Muscle of leg (tissue), 3 donors: ENCODE measurements at regions not wholly inside any gene's neighbourhood (a gene's known extent, or its start where the extent isn't known, plus 50 kb on each side); places are given as distances from the start of the nearest gene placed in this dataset.
A peak's percentile ranks its signal among the peaks of the same experiment; 100 is the strongest.

Source experiments
- DNase-seq: peaks from one replicate; pipeline ENCODE4 v3.0.0; 2013
- H3K27ac ChIP-seq: one replicate; pipeline ENCODE4 v1.5.1; 2013; ENCODE audit warnings: mild to moderate bottlenecking, low read length, control low read depth
- H3K27me3 ChIP-seq: one replicate; pipeline ENCODE4 v1.6.1; 2013; ENCODE audit warnings: low read length; ENCODE audit not compliant: control insufficient read depth, insufficient read depth
- H3K36me3 ChIP-seq: one replicate; pipeline ENCODE4 v1.6.1; 2013; ENCODE audit warnings: low read length; ENCODE audit not compliant: control insufficient read depth, insufficient read depth
- H3K4me1 ChIP-seq: one replicate; pipeline ENCODE4 v1.6.1; 2013; ENCODE audit warnings: low read length; ENCODE audit not compliant: control insufficient read depth, insufficient read depth
- H3K4me3 ChIP-seq: one replicate; pipeline ENCODE4 v1.5.1; 2013; ENCODE audit warnings: low read length, control low read depth
- H3K9me3 ChIP-seq: replicated peaks from 2 replicates; pipeline ENCODE4 v1.6.1; 2013; ENCODE audit warnings: low read depth, low read length; ENCODE audit not compliant: control insufficient read depth
- WGBS: methylation state at CpG from one replicate; pipeline ENCODE4 v1.1.5; 2013; ENCODE audit warnings: missing lambda C conversion rate; ENCODE audit not compliant: insufficient coverage; 5-methylcytosine and 5-hydroxymethylcytosine counted together

GRCh38 chr20:6265204-6265904 is 142.5 kb upstream of the FERMT1 start:
- 62% methylated on average over 2 of the region's 10 CpGs for WGBS
- Histone ChIP-seq H3K4me1 (no peaks in the 10 kb centered on the region), H3K27me3 (no peaks in the 10 kb centered on the region), H3K4me3 (no peak overlapping the region), H3K9me3 (no peaks in the 10 kb centered on the region), H3K36me3 (no peaks in the 10 kb centered on the region), H3K27ac (peak overlapping the region; percentile 13)
- peak; percentile 89 for DNase-seq

- no peaks in the 10 kb centered on the region for H3K9me3 ChIP-seq
- no CpG with 5 or more reads among the region's 2 CpGs for WGBS
- H3K27ac ChIP-seq = no peak overlapping the region
- H3K4me3 ChIP-seq = no peak overlapping the region
- no peaks in the 10 kb centered on the region for H3K27me3 ChIP-seq
- no peaks in the 10 kb centered on the region for H3K4me1 ChIP-seq
- no peaks in the 10 kb centered on the region for H3K36me3 ChIP-seq
- DNase-seq = no peak
Observed at GRCh38 chr20:6253396-6253795, 130.6 kb upstream of the FERMT1 start.

GRCh38 chr20:6245436-6245835 is 122.6 kb upstream of the FERMT1 start:
- WGBS = 87% methylated on average over 3 of the region's 4 CpGs

DNA sequence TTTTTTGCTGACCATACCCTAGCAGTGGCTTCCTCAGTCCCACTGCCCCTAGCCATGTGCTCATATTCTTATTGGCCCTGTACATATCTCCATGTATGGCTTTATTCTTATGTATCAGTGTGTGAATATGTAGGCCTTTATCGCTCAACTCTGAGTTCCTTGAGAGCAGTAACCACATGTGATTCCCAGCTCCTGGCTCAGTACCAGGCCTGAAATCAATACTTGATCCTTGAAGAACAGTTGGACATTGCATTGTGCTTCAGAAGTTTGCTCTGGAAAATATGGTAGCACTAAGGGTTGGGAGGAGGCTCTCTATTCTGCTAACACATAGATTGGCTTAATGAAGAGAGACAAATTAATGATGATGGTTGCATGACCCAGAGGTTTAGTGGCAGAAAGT is 118.8 kb upstream of the FERMT1 start:
- H3K9me3 ChIP-seq = no peaks in the 10 kb centered on the region

More at GRCh38 chr20:6245436-6245835, 122.6 kb upstream of the FERMT1 start:
- no peaks in the 10 kb centered on the region for H3K36me3 ChIP-seq
- no peak for DNase-seq
- no peak overlapping the region for H3K27ac ChIP-seq
- no peaks in the 10 kb centered on the region for H3K9me3 ChIP-seq
- H3K4me3 ChIP-seq = no peak overlapping the region
- no peaks in the 10 kb centered on the region for H3K4me1 ChIP-seq
- H3K27me3 ChIP-seq = no peaks in the 10 kb centered on the region

DNA sequence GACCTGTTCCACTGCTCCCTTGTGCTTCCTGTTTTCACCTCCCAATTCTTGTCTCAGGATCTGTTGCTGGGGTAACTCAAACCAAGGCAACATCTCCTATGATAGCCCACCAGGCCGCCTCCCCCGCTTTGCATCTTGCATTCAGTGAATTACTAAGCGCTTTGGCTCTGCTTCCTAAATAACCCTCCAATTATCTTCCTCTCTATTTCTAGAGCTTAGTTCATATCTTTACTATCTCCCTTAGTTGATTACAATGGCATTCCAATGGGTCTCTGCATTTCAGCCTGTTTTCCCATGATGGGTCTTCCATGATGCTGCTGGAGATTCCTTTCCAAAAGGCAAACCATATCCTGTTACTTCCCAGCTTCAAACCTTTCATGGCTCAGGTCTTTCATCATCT is 117.2 kb upstream of the FERMT1 start:
- Histone ChIP-seq H3K4me1 (no peaks in the 10 kb centered on the region), H3K27ac (no peak overlapping the region), H3K36me3 (no peaks in the 10 kb centered on the region), H3K9me3 (no peaks in the 10 kb centered on the region), H3K4me3 (no peak overlapping the region), H3K27me3 (no peaks in the 10 kb centered on the region)
- DNase-seq = no peak
- WGBS = 97% methylated on average over 3 of the region's 3 CpGs

More for the DNA sequence above, 118.8 kb upstream of the FERMT1 start:
- DNase-seq = no peak
- Histone ChIP-seq H3K27me3 (no peaks in the 10 kb centered on the region), H3K36me3 (no peaks in the 10 kb centered on the region), H3K4me3 (no peak overlapping the region), H3K27ac (no peak overlapping the region), H3K4me1 (no peaks in the 10 kb centered on the region)
- 100% methylated on average over 1 of the region's 1 CpG for WGBS

- Histone ChIP-seq H3K4me3 (no peak overlapping the region), H3K36me3 (no peaks in the 10 kb centered on the region), H3K9me3 (no peaks in the 10 kb centered on the region), H3K27ac (no peak overlapping the region), H3K27me3 (no peaks in the 10 kb centered on the region), H3K4me1 (no peaks in the 10 kb centered on the region)
- no CpG with 5 or more reads among the region's 6 CpGs for WGBS
- DNase-seq = no peak
Observed at GRCh38 chr20:6238421-6238820, 115.6 kb upstream of the FERMT1 start.

DNA sequence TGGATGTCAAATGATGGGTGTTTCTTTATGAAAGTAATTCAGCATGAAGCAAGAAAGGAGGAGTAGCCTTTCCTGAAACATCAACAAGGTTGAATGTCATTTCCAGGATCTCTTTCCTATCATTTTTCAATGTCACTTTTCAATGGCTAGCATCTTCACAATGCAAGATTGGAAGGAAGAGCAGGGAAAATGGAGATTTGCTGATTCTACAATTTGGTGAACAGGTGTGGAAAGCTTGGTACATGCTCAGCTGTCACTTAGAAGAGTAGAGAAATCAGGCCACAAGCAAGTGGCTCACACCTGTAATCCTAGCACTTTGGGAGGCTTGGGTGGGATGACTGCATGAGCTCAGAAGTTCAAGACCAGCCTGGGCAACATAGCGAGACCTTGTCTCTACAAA is 112.7 kb upstream of the FERMT1 start:
- H3K9me3 ChIP-seq = no peaks in the 10 kb centered on the region
- no peaks in the 10 kb centered on the region for H3K4me1 ChIP-seq
- H3K27ac ChIP-seq = no peak overlapping the region
- no peaks in the 10 kb centered on the region for H3K36me3 ChIP-seq
- H3K4me3 ChIP-seq = no peak overlapping the region
- WGBS = no CpG with 5 or more reads among the region's 1 CpG
- DNase-seq = no peak
- H3K27me3 ChIP-seq = no peaks in the 10 kb centered on the region

DNA sequence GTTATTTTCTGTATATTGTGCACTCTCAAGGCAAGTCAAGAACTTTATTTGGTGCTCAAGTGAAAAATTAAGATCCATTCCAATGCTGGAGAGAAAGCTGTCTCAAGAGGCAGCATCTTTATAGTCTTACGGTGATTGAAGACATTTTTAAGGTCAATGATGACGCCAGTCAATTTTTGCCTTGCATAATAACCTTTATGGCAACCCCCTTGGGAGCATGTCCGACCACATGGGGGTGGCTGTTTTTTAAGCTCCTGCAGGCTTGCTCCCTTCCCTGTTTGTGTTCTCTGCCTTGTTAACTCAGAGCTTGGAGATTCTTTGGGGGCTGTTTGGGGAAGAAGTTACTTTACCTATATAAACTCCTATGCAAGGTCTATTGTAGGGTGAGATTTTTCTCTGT is 109.6 kb upstream of the FERMT1 start:
- no peaks in the 10 kb centered on the region for H3K36me3 ChIP-seq
- H3K4me1 ChIP-seq = no peaks in the 10 kb centered on the region
- no peak for DNase-seq
- H3K9me3 ChIP-seq = no peaks in the 10 kb centered on the region
- no peaks in the 10 kb centered on the region for H3K27me3 ChIP-seq
- no peak overlapping the region for H3K27ac ChIP-seq
- H3K4me3 ChIP-seq = no peak overlapping the region
- WGBS = 20% methylated on average over 1 of the region's 3 CpGs

DNA sequence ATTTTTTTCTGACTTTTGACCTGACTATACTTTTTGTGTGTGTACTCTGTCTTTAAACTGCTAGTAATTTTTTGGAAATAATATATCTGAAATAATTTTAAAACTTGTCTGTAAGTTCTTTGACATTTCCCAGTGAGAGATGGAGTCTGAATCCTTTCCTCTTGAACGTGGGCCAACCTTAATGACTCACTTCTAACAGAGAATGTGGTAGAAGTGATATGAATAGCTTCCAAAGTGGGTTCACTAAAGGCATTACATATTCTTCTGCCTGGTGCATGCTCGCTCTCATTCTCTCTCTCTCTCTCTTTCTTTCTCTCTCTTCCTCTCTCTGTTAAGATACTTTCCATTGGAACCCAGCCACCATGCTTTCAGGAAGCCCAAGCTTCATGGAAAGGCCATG is 108.7 kb upstream of the FERMT1 start:
- Histone ChIP-seq H3K9me3 (no peaks in the 10 kb centered on the region), H3K36me3 (no peaks in the 10 kb centered on the region), H3K27me3 (no peaks in the 10 kb centered on the region), H3K27ac (no peak overlapping the region), H3K4me3 (no peak overlapping the region), H3K4me1 (no peaks in the 10 kb centered on the region)
- WGBS = 80% methylated on average over 1 of the region's 2 CpGs
- no peak for DNase-seq

DNA sequence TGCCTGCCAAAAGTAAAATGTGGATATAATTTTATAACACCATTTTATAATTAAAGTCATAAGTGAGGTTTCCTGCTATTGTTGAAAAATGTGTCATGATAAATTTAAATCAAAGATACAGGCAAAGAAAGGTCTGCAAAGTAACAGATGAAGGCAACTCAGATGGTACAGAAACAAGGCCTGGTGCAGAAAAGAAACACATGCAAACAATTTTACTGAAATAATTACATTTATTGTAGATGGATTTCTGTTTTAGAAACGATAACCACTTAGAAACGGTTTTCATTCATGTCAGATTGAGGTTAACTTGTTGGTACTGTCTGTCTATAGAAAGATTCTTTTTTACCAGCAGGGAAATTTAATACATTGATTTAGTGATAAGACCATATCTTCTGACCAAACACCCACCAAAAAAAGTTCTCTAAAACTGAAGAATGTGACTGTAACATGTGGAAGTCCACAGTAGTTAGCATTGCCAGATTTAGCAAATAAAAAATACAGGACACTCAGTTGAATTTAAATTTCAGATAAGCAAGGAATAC is 105.5 kb upstream of the FERMT1 start:
- H3K4me1 ChIP-seq = no peaks in the 10 kb centered on the region
- WGBS = no CpG with 5 or more reads among the region's 2 CpGs
- H3K27ac ChIP-seq = no peak overlapping the region
- H3K4me3 ChIP-seq = no peak overlapping the region
- DNase-seq = no peak
- H3K36me3 ChIP-seq = no peaks in the 10 kb centered on the region
- H3K9me3 ChIP-seq = no peaks in the 10 kb centered on the region
- no peaks in the 10 kb centered on the region for H3K27me3 ChIP-seq

DNA sequence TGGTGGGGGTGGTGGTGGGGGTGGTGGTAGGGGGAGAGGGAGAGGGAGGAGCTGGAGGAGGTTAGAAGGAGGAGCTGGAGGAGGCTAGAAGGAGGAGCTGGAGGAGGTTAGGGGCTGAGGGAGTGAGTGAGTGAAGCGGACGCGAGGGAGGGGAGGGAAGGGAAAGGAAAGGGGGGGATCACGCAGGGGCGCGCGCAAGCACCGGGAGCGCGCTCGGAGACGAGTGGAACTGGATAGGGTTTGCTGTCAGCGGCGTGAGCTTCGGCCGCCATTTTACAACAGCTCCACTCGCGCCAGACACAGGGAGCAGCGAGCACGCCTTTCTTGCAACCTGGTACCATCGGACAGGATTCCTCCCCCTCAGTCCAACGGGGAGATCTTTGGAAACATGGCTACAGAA is 90.5 kb upstream of the FERMT1 start:
- WGBS = 88% methylated on average over 19 of the region's 22 CpGs
- peaks cover 1% of the 10 kb centered on the region for H3K9me3 ChIP-seq
- no peaks in the 10 kb centered on the region for H3K36me3 ChIP-seq
- H3K27me3 ChIP-seq = no peaks in the 10 kb centered on the region
- no peak overlapping the region for H3K4me3 ChIP-seq
- no peak overlapping the region for H3K27ac ChIP-seq
- DNase-seq = no peak
- H3K4me1 ChIP-seq = no peaks in the 10 kb centered on the region
